ENCODE measurements at regions not wholly inside any gene's neighbourhood (a gene's known extent, or its start where the extent isn't known, plus 50 kb on each side); places are given as distances from the start of the nearest gene placed in this dataset.

DNA sequence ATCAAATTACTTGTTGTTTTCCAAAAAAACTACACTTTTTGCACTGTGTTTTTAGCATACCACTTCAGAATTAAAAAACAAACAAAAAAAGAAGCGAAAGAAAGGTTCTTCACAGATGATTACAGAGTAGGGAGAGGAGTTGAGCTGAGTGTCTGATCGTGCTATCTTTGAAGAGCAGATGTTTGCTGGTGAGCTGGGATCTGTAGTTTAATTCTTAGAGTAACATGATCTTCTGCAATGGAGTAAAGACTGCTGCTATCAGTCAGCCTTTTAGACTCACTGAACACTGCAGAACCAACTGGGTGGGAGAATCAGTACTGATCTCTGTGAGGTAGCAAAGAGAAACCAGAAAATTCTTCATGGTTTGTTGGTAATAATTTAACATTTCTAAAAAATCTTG, 1197.8 kb upstream of the SORCS1 start:
- WGBS, 2 donors = 73 to 86% methylated on average over 2 of the region's 2 CpGs

DNA sequence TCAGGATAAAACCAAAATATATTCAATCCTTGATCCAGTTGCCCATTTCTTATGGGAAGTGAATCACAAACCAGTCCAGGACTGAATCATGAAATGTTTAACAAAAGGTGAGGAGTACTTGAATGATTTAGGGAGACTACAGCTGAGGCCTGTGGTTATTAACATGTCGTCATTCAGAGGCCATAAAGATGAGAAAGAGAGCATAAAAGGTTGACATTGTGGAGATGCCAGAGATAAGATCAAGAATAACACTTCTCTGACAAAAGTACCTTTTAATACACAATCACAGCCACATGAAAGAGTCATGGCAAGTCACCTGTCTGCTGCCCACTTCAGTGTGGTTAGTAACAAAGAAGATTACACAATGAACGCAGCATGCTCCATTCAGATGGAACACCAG, 1195.7 kb upstream of the SORCS1 start:
- H3K9me3 ChIP-seq = no peaks in the 10 kb centered on the region
- no peaks in the 10 kb centered on the region for H3K36me3 ChIP-seq
- 72 to 78% methylated on average over 2 of the region's 2 CpGs for WGBS, 2 donors
- DNase-seq (ENCODE audit: low spot score in 2 of 2) = no peak
- H3K27me3 ChIP-seq = no peaks in the 10 kb centered on the region
- TF ChIP-seq, protein P1, sequence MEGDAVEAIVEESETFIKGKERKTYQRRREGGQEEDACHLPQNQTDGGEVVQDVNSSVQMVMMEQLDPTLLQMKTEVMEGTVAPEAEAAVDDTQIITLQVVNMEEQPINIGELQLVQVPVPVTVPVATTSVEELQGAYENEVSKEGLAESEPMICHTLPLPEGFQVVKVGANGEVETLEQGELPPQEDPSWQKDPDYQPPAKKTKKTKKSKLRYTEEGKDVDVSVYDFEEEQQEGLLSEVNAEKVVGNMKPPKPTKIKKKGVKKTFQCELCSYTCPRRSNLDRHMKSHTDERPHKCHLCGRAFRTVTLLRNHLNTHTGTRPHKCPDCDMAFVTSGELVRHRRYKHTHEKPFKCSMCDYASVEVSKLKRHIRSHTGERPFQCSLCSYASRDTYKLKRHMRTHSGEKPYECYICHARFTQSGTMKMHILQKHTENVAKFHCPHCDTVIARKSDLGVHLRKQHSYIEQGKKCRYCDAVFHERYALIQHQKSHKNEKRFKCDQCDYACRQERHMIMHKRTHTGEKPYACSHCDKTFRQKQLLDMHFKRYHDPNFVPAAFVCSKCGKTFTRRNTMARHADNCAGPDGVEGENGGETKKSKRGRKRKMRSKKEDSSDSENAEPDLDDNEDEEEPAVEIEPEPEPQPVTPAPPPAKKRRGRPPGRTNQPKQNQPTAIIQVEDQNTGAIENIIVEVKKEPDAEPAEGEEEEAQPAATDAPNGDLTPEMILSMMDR (IDR thresholded peaks at IDR 0.05) = no peak
- H3K4me3 ChIP-seq = no peak overlapping the region
- H3K4me1 ChIP-seq = no peaks in the 10 kb centered on the region
- H3K27ac ChIP-seq = no peak overlapping the region

More for the DNA sequence above, 1197.8 kb upstream of the SORCS1 start:
- no peaks in the 10 kb centered on the region for H3K9me3 ChIP-seq
- no peaks in the 10 kb centered on the region for H3K36me3 ChIP-seq
- H3K4me3 ChIP-seq = no peak overlapping the region
- H3K27me3 ChIP-seq = no peaks in the 10 kb centered on the region
- TF ChIP-seq, protein P1 (IDR thresholded peaks at IDR 0.05) = no peak
- TF ChIP-seq EP300 (IDR thresholded peaks at IDR 0.05) = no peak
- TF ChIP-seq POLR2A (IDR thresholded peaks at IDR 0.05) = no peak
- H3K4me1 ChIP-seq = no peaks in the 10 kb centered on the region
- no peak for DNase-seq (ENCODE audit: low spot score in 2 of 2)
- no peak overlapping the region for H3K27ac ChIP-seq

DNA sequence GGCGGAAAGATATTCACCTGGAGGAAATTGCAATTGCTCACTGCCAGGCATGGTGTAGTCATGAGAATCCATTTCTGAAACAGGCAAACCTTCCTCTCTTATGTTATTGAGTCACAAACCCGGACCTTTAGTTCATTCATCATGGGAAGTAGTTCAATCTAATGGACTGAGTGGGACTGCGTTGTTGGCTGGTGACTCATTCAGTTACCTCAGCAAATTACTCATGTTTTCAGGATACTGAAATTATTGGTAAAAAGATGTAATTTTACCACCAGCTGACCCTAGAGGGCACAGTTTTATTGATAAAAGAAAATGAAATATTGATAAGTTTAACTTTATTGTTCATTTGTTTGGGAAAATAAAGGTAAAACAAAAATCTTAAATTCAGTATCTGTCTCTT, 1194.4 kb upstream of the SORCS1 start:
- 22 to 32% methylated on average over 3 of the region's 3 CpGs for WGBS, 2 donors
- no peaks in the 10 kb centered on the region for H3K9me3 ChIP-seq

GRCh38 chr10:108352771-108353170, 1188.3 kb upstream of the SORCS1 start:
- no peaks in the 10 kb centered on the region for H3K36me3 ChIP-seq
- 27 to 29% methylated on average over 2 of the region's 2 CpGs for WGBS, 2 donors
- no peak overlapping the region for H3K4me3 ChIP-seq
- no peak overlapping the region for H3K27ac ChIP-seq
- no peaks in the 10 kb centered on the region for H3K4me1 ChIP-seq
- TF ChIP-seq, protein P1 (IDR thresholded peaks at IDR 0.05) = no peak
- TF ChIP-seq EP300 (IDR thresholded peaks at IDR 0.05) = no peak
- no peaks in the 10 kb centered on the region for H3K27me3 ChIP-seq
- no peaks in the 10 kb centered on the region for H3K9me3 ChIP-seq
- no peak for DNase-seq (ENCODE audit: low spot score in 2 of 2)

More for the DNA sequence above, 1194.4 kb upstream of the SORCS1 start:
- Histone ChIP-seq H3K4me3 (no peak overlapping the region), H3K27me3 (no peaks in the 10 kb centered on the region), H3K27ac (no peak overlapping the region), H3K4me1 (no peaks in the 10 kb centered on the region), H3K36me3 (no peaks in the 10 kb centered on the region)
- TF ChIP-seq EP300 (IDR thresholded peaks at IDR 0.05) (no peak), POLR2A (IDR thresholded peaks at IDR 0.05) (no peak)
- TF ChIP-seq, protein P1 (IDR thresholded peaks at IDR 0.05) = no peak
- no peak for DNase-seq (ENCODE audit: low spot score in 2 of 2)

DNA sequence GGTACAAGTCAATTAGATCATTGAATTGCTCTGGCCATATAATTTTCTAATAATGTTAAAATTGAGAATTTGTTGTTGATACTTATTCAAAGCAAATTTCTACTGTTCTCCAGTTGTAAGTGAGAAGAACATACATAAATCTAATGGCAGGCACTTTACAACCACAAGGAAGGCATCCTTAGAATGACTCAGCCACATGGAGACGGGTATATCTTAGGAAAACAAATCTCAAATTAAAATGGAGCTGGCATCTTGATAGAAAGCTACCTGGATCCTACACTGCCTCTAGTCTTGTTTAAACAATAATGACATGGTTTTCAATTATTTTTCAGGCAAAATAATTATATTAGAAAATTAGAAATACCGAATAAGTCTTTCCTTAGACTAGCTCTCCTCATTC, 1183.7 kb upstream of the SORCS1 start:
- Histone ChIP-seq H3K4me1 (no peaks in the 10 kb centered on the region), H3K4me3 (no peak overlapping the region), H3K27me3 (no peaks in the 10 kb centered on the region), H3K36me3 (no peaks in the 10 kb centered on the region), H3K9me3 (no peaks in the 10 kb centered on the region), H3K27ac (no peak overlapping the region)
- TF ChIP-seq, protein P1 (IDR thresholded peaks at IDR 0.05) = no peak
- TF ChIP-seq EP300 (IDR thresholded peaks at IDR 0.05) (no peak), POLR2A (IDR thresholded peaks at IDR 0.05) (no peak)
- no peak for DNase-seq (ENCODE audit: low spot score in 2 of 2)
- 86 to 91% methylated on average over 2 of the region's 2 CpGs for WGBS, 2 donors

All from tibial nerve (tissue), 4 donors.